IMR-90 (cell line): ENCODE measurements at regions not wholly inside any gene's neighbourhood (a gene's known extent, or its start where the extent isn't known, plus 50 kb on each side); places are given as distances from the start of the nearest gene placed in this dataset.

Source experiments
- ATAC-seq: fragments of 200-7000 bp; cut with Tn5 transposase; 2 replicates; pipeline ENCODE4 v1.9.1; 2020; ENCODE audit warnings: low read depth, mild to moderate bottlenecking, moderate library complexity
- BruUV-seq: library from RNA; stranded (reverse); fragments of 400-500 nt; replicated peaks from 2 replicates; lab custom pipeline; 2021; lab: Mats Ljungman, UMichigan
- CTCF ChIA-PET: fragments of 300-600 bp; formaldehyde crosslinking; extraction: SDS; loops from one replicate; lab custom pipeline; 2021; ENCODE audit warnings: antibody characterized with exemption; lab: Yijun Ruan, JAX
- POLR2A ChIA-PET: fragments of 300-600 bp; sonication (Branson Sonifier 250); formaldehyde crosslinking; loops from one replicate; lab custom pipeline; 2022; ENCODE audit warnings: antibody characterized with exemption; ENCODE audit not compliant: unreplicated experiment; lab: Charles Lee
- DNase-seq: peaks from one replicate; pipeline ENCODE4 v3.0.0; 2013
- H2AFZ ChIP-seq: replicated peaks from 2 replicates; pipeline ENCODE3; 2013; ENCODE audit warnings: low read length, mild to moderate bottlenecking; ENCODE audit not compliant: poor library complexity
- H2AK5ac ChIP-seq: 2 replicates; pipeline ENCODE4 v1.6.1; 2013; ENCODE audit warnings: low read depth, low read length, inconsistent platforms
- H2AK9ac ChIP-seq: replicated peaks from 2 replicates; pipeline ENCODE3; 2013; ENCODE audit warnings: mild to moderate bottlenecking, low read depth, low read length, moderate library complexity; ENCODE audit not compliant: poor library complexity
- H2BK120ac ChIP-seq: 2 replicates; pipeline ENCODE4 v1.6.1; 2013; ENCODE audit warnings: low read depth, low read length, inconsistent platforms
- H2BK15ac ChIP-seq: 3 replicates; pipeline ENCODE4 v1.6.1; 2013; ENCODE audit warnings: low read depth, low read length, inconsistent platforms
- H2BK20ac ChIP-seq: 2 replicates; pipeline ENCODE4 v1.6.1; 2013; ENCODE audit warnings: low read depth, mild to moderate bottlenecking, inconsistent platforms, low read length, moderate library complexity
- H2BK5ac ChIP-seq: 2 replicates; pipeline ENCODE4 v1.6.1; 2013; ENCODE audit warnings: mild to moderate bottlenecking, low read depth, low read length, inconsistent platforms; ENCODE audit not compliant: poor library complexity, severe bottlenecking
- H3K14ac ChIP-seq: replicated peaks from 2 replicates; pipeline ENCODE4 v1.6.1; 2013; ENCODE audit warnings: low read depth, low read length, inconsistent platforms
- H3K18ac ChIP-seq: 2 replicates; pipeline ENCODE4 v1.6.1; 2013; ENCODE audit warnings: low read depth, low read length, control low read depth
- H3K23ac ChIP-seq: 2 replicates; pipeline ENCODE4 v1.6.1; 2013; ENCODE audit warnings: low read depth, low read length, inconsistent platforms
- H3K27ac ChIP-seq: 2 replicates; pipeline ENCODE4 v1.5.1; 2013; ENCODE audit warnings: mild to moderate bottlenecking, control low read depth, low read length; ENCODE audit not compliant: insufficient read depth
- H3K27me3 ChIP-seq: 2 replicates; pipeline ENCODE4 v1.6.1; 2013; ENCODE audit warnings: low read length; ENCODE audit not compliant: control insufficient read depth, insufficient read depth
- H3K36me3 ChIP-seq: 2 replicates; pipeline ENCODE4 v1.6.1; 2013; ENCODE audit warnings: low read length, mixed read lengths; ENCODE audit not compliant: control insufficient read depth, insufficient read depth
- H3K4ac ChIP-seq: 2 replicates; pipeline ENCODE4 v1.6.1; 2013; ENCODE audit warnings: low read depth, low read length, inconsistent platforms
- H3K4me1 ChIP-seq: 2 replicates; pipeline ENCODE4 v1.6.1; 2013; ENCODE audit warnings: low read length, mixed read lengths; ENCODE audit not compliant: control insufficient read depth, insufficient read depth
- H3K4me2 ChIP-seq: 2 replicates; pipeline ENCODE4 v1.6.1; 2013; ENCODE audit warnings: low read depth, mild to moderate bottlenecking, control low read depth, low read length, moderate library complexity
- H3K4me3 ChIP-seq: 2 replicates; pipeline ENCODE4 v1.5.1; 2013; ENCODE audit warnings: low read depth, mild to moderate bottlenecking, control low read depth, low read length, moderate library complexity; ENCODE audit not compliant: insufficient read depth
- H3K56ac ChIP-seq: 2 replicates; pipeline ENCODE4 v1.6.1; 2013; ENCODE audit warnings: low read length, inconsistent platforms; ENCODE audit not compliant: insufficient read depth; ENCODE audit errors: extremely low read depth
- H3K79me1 ChIP-seq, 2 experiments: 2 replicates each; pipeline ENCODE4 v1.6.1; 2013; ENCODE audit warnings: low read length in 2 of 2, inconsistent platforms in 1 of 2, low read depth in 1 of 2
- H3K9ac ChIP-seq: 2 replicates; pipeline ENCODE4 v1.6.1; 2013; ENCODE audit warnings: low read depth, low read length, control low read depth
- H3K9me1 ChIP-seq: 2 replicates; pipeline ENCODE4 v1.6.1; 2013; ENCODE audit warnings: low read length, inconsistent platforms; ENCODE audit not compliant: insufficient read depth
- H3K9me3 ChIP-seq: 2 replicates; pipeline ENCODE4 v1.6.1; 2013; ENCODE audit warnings: low read length; ENCODE audit not compliant: control insufficient read depth, insufficient read depth
- H4K20me1 ChIP-seq: 2 replicates; pipeline ENCODE4 v1.6.1; 2013; ENCODE audit warnings: low read length, inconsistent platforms; ENCODE audit not compliant: insufficient read depth
- H4K5ac ChIP-seq: 2 replicates; pipeline ENCODE4 v1.6.1; 2013; ENCODE audit warnings: mild to moderate bottlenecking, low read depth, low read length, control low read depth
- H4K8ac ChIP-seq, 2 experiments: 2 replicates each; pipeline ENCODE4 v1.6.1; 2013; ENCODE audit warnings: low read depth in 2 of 2, low read length in 2 of 2, control low read depth in 1 of 2, inconsistent platforms in 1 of 2
- H4K91ac ChIP-seq: 2 replicates; pipeline ENCODE4 v1.6.1; 2013; ENCODE audit warnings: low read depth, low read length, inconsistent platforms; ENCODE audit not compliant: insufficient read depth
- BHLHE40 ChIP-seq: fragments of 150-350 bp; IDR thresholded peaks from 2 replicates; pipeline ENCODE4 v1.6.1; 2016; ENCODE audit warnings: mild to moderate bottlenecking, low read depth, low read length
- FOS ChIP-seq: fragments of 150-350 bp; IDR thresholded peaks from 2 replicates; pipeline ENCODE4 v1.6.1; 2016; ENCODE audit warnings: low read depth, low read length
- MAZ ChIP-seq: IDR thresholded peaks from 2 replicates; pipeline ENCODE4 v1.6.1; 2012; ENCODE audit warnings: low read depth, mild to moderate bottlenecking, low read length, improper control_type of control experiment, moderate library complexity, borderline replicate concordance
- NFE2L2 ChIP-seq: fragments of 150-350 bp; IDR thresholded peaks from 2 replicates; pipeline ENCODE4 v1.6.1; 2016; ENCODE audit warnings: low read depth, mild to moderate bottlenecking, low read length
- POLR2A ChIP-seq: IDR thresholded peaks from 2 replicates; pipeline ENCODE4 v1.6.1; 2012; ENCODE audit warnings: mild to moderate bottlenecking, low read depth, low read length
- RFX5 ChIP-seq: IDR thresholded peaks from 2 replicates; pipeline ENCODE4 v1.8.0; 2012; ENCODE audit warnings: low read depth, mild to moderate bottlenecking, low read length, moderate library complexity
- SMC3 ChIP-seq: fragments of 150-350 bp; IDR thresholded peaks from 2 replicates; pipeline ENCODE4 v1.6.1; 2016; ENCODE audit warnings: low read depth, mild to moderate bottlenecking, antibody characterized with exemption, low read length, moderate library complexity
- USF2 ChIP-seq: fragments of 150-350 bp; IDR thresholded peaks from 2 replicates; pipeline ENCODE4 v1.6.1; 2017; ENCODE audit warnings: mild to moderate bottlenecking, antibody characterized with exemption, low read length, low read depth
- WGBS, 2 experiments: methylation state at CpG; one replicate each; pipeline versions ENCODE4 v1.1.5 to v1.1.7; 2013; ENCODE audit warnings: missing lambda C conversion rate in 2 of 2; ENCODE audit not compliant: insufficient read length in 1 of 2; ENCODE audit errors: extremely low coverage in 2 of 2; 5-methylcytosine and 5-hydroxymethylcytosine counted together
- dilution Hi-C: fragments of 300-500 bp; cut with HindIII; formaldehyde crosslinking; loops from one replicate; pipeline ENCODE4 v1.14.3; 2018; ENCODE audit warnings: low sequenced_read_pairs; ENCODE audit not compliant: unreplicated experiment
- in situ Hi-C: fragments of 300-500 bp; cut with MboI; formaldehyde crosslinking; loops from 3 replicates; pipeline ENCODE4 v1.14.3; 2019; ENCODE audit warnings: low sequenced_read_pairs, inconsistent platforms, mixed read lengths
- intact Hi-C: fragments of 100-400 bp; cut with micrococcal nuclease; formaldehyde crosslinking; loops from 2 replicates; pipeline ENCODE4 v1.10.0; 2022

- Histone ChIP-seq H3K79me1 (no peaks in the 10 kb centered on the region), H2BK120ac (no peak overlapping the region), H4K91ac (no peak overlapping the region), H2AFZ (no peak overlapping the region), H4K8ac (no peak overlapping the region), H3K23ac (no peak overlapping the region), H2BK15ac (no peak overlapping the region), H3K36me3 (no peaks in the 10 kb centered on the region), H3K27me3 (no peaks in the 10 kb centered on the region), H3K4me3 (no peak overlapping the region), H2BK20ac (no peak overlapping the region), H4K5ac (no peak overlapping the region), H3K14ac (no peak overlapping the region), H4K20me1 (no peaks in the 10 kb centered on the region), H3K9me3 (peaks cover 8% of the 10 kb centered on the region), H3K9ac (no peak overlapping the region), H3K27ac (no peak overlapping the region), H3K4me1 (no peaks in the 10 kb centered on the region), H2AK5ac (no peak overlapping the region), H3K56ac (no peak overlapping the region), H3K18ac (no peak overlapping the region), H3K4ac (no peak overlapping the region), H3K9me1 (no peaks in the 10 kb centered on the region), H2AK9ac (no peak overlapping the region), H3K4me2 (no peak overlapping the region), H2BK5ac (no peak overlapping the region)
- dilution Hi-C loops (no loop called here), in situ Hi-C loops (loop anchor here (25.0 kb wide), 1 partner anchor 777 kb away; no protein-coding TSS in a partner anchor), intact Hi-C loops (no loop called here)
- ChIA-PET CTCF (no interaction called here), POLR2A (no interaction called here)
- TF ChIP-seq NFE2L2 (no peak), MAZ (no peak), BHLHE40 (no peak), RFX5 (no peak), POLR2A (no peak), USF2 (no peak), FOS (no peak), SMC3 (no peak)
- no CpG with 5 or more reads among the region's 3 CpGs for WGBS, 2 experiments
- no peak for ATAC-seq
- no TSS peak for BruUV-seq
- no peak for DNase-seq
These were observed 50.1 kb upstream of the CNTN3 start for GRCh38 chr3:74664606-74665005.
